Transverse colon (tissue), 4 donors: ENCODE measurements at regions not wholly inside any gene's neighbourhood (a gene's known extent, or its start where the extent isn't known, plus 50 kb on each side); places are given as distances from the start of the nearest gene placed in this dataset.

Experiments used
- EP300 ChIP-seq: sonication (generic); formaldehyde crosslinking; IDR thresholded peaks from one replicate; pipeline ENCODE4 v1.6.1; 2017; ENCODE audit warnings: antibody characterized with exemption, low read depth
- POLR2AphosphoS5 ChIP-seq, 3 donors: sonication (generic); formaldehyde crosslinking; IDR thresholded peaks; one replicate each; pipeline ENCODE4 v1.6.1; 2016; ENCODE audit warnings: antibody characterized with exemption in 3 of 3
- TF ChIP-seq, protein P1 (sequence below), 5 experiments: fragments of 200-600 bp in 3 of 5; fragments of 450-650 bp in 2 of 5; sonication (generic) in 3 of 5; IDR thresholded peaks; 1 replicate in 2 of 5; 2 replicates in 3 of 5; pipeline ENCODE4 v1.5.1; 2016 to 2017; ENCODE audit warnings: antibody characterized with exemption in 5 of 5, inconsistent platforms in 3 of 5, mild to moderate bottlenecking in 2 of 5, moderate library complexity in 1 of 5

- TF ChIP-seq, protein P1, sequence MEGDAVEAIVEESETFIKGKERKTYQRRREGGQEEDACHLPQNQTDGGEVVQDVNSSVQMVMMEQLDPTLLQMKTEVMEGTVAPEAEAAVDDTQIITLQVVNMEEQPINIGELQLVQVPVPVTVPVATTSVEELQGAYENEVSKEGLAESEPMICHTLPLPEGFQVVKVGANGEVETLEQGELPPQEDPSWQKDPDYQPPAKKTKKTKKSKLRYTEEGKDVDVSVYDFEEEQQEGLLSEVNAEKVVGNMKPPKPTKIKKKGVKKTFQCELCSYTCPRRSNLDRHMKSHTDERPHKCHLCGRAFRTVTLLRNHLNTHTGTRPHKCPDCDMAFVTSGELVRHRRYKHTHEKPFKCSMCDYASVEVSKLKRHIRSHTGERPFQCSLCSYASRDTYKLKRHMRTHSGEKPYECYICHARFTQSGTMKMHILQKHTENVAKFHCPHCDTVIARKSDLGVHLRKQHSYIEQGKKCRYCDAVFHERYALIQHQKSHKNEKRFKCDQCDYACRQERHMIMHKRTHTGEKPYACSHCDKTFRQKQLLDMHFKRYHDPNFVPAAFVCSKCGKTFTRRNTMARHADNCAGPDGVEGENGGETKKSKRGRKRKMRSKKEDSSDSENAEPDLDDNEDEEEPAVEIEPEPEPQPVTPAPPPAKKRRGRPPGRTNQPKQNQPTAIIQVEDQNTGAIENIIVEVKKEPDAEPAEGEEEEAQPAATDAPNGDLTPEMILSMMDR (IDR thresholded peaks at IDR 0.05) = no peak
- no peak for TF ChIP-seq POLR2AphosphoS5 (IDR thresholded peaks at IDR 0.05)
- TF ChIP-seq EP300 = no peak
Measured at GRCh38 chr6:147054158-147054557, 150.1 kb upstream of the STXBP5 start.
